CD4-positive, alpha-beta T cell (primary cell): ENCODE measurements at regions not wholly inside any gene's neighbourhood (a gene's known extent, or its start where the extent isn't known, plus 50 kb on each side); places are given as distances from the start of the nearest gene placed in this dataset.

Experiments used
- ATAC-seq: fragments of 200-7000 bp; cut with Tn5 transposase; one replicate; pipeline ENCODE4 v1.10.0; 2022; ENCODE audit warnings: mild to moderate bottlenecking; ENCODE audit not compliant: poor library complexity
- CTCF ChIA-PET: fragments of 350-600 bp; sonication (Branson Sonifier 250); formaldehyde crosslinking; loops from one replicate; lab custom pipeline; 2021; ENCODE audit warnings: antibody characterized with exemption, inconsistent platforms; lab: Charles Lee
- POLR2A ChIA-PET: fragments of 350-600 bp; sonication (Branson Sonifier 250); formaldehyde crosslinking; loops from one replicate; lab custom pipeline; 2021; ENCODE audit warnings: antibody characterized with exemption, inconsistent platforms; lab: Charles Lee
- DNase-seq, 14 experiments: peaks; one replicate each; pipeline ENCODE4 v3.0.0-alpha.2; 2013 to 2020; ENCODE audit warnings: mixed read lengths in 2 of 14
- H3K27ac ChIP-seq, 2 donors: one replicate each; pipeline versions ENCODE4 v1.5.1 to v1.7.0; 2013; ENCODE audit warnings: low read length in 2 of 2, low read depth in 1 of 2, mild to moderate bottlenecking in 1 of 2
- H3K27me3 ChIP-seq, 2 experiments: 1 replicate in 1 of 2; 2 replicates in 1 of 2; pipeline versions ENCODE4 v1.6.1 to v1.7.0; 2013; ENCODE audit warnings: low read length in 2 of 2, control low read depth in 1 of 2, mild to moderate bottlenecking in 1 of 2, moderate library complexity in 1 of 2; ENCODE audit not compliant: insufficient read depth in 2 of 2, control insufficient read depth in 1 of 2
- H3K36me3 ChIP-seq: one replicate; pipeline ENCODE4 v1.6.1; 2013; ENCODE audit warnings: low read length, control low read depth; ENCODE audit not compliant: insufficient read depth
- H3K4me1 ChIP-seq: one replicate; pipeline ENCODE4 v1.6.1; 2013; ENCODE audit warnings: low read length, control low read depth; ENCODE audit not compliant: insufficient read depth
- H3K4me3 ChIP-seq: one replicate; pipeline ENCODE4 v1.5.1; 2013; ENCODE audit warnings: mild to moderate bottlenecking, low read length, moderate library complexity
- H3K9me3 ChIP-seq, 2 experiments: 1 replicate in 1 of 2; 2 replicates in 1 of 2; pipeline versions ENCODE4 v1.6.1 to v1.7.0; 2013; ENCODE audit warnings: low read length in 2 of 2, mild to moderate bottlenecking in 2 of 2, control low read depth in 1 of 2, moderate library complexity in 1 of 2; ENCODE audit not compliant: control insufficient read depth in 1 of 2, insufficient read depth in 1 of 2
- H3K27ac Mint-ChIP-seq: one replicate; pipeline ENCODE4 v1.8.0; 2020; ENCODE audit warnings: mixed read lengths
- H3K27me3 Mint-ChIP-seq: one replicate; pipeline ENCODE4 v1.8.0; 2021; ENCODE audit warnings: mixed read lengths
- H3K36me3 Mint-ChIP-seq: one replicate; pipeline ENCODE4 v1.8.0; 2021; ENCODE audit warnings: low read depth, mixed read lengths
- H3K4me1 Mint-ChIP-seq: one replicate; pipeline ENCODE4 v1.8.0; 2021; ENCODE audit warnings: low read depth, mixed read lengths
- H3K4me3 Mint-ChIP-seq: one replicate; pipeline ENCODE4 v1.8.0; 2020; ENCODE audit warnings: mild to moderate bottlenecking, mixed read lengths
- H3K9me3 Mint-ChIP-seq: one replicate; pipeline ENCODE4 v1.8.0; 2020; ENCODE audit warnings: mixed read lengths
- CTCF ChIP-seq: fragments of 200-600 bp; IDR thresholded peaks from one replicate; pipeline ENCODE4 v1.8.0; 2022; ENCODE audit warnings: antibody characterized with exemption, mild to moderate bottlenecking
- intact Hi-C, 2 experiments: fragments of 100-400 bp; cut with DNase I in 1 of 2; cut with micrococcal nuclease in 1 of 2; formaldehyde crosslinking; loops; one replicate each; pipeline versions ENCODE4 v1.15.1 to v1.9.0; 2023 to 2025; cut with DNase I, micrococcal nuclease

- no peak for ATAC-seq
- Mint-ChIP-seq H3K4me1 (peaks cover 19% of the 10 kb centered on the region), H3K9me3 (no peaks in the 10 kb centered on the region), H3K36me3 (no peaks in the 10 kb centered on the region), H3K27me3 (peaks cover 56% of the 10 kb centered on the region), H3K4me3 (no peak overlapping the region), H3K27ac (no peak overlapping the region)
- TF ChIP-seq CTCF, result no peak
- CTCF ChIA-PET, result no interaction called here
- H3K4me1 ChIP-seq, result peaks cover 5% of the 10 kb centered on the region
- H3K36me3 ChIP-seq, result no peaks in the 10 kb centered on the region
- intact Hi-C loops, result no loop called here
- peaks cover 8 to 12% of the 10 kb centered on the region in 2 experiments for H3K27me3 ChIP-seq
- no peak overlapping the region for H3K4me3 ChIP-seq
- no peak overlapping the region for H3K27ac ChIP-seq
- H3K9me3 ChIP-seq, result no peaks in the 10 kb centered on the region
- POLR2A ChIA-PET, result no interaction called here
- DNase-seq, result no peak
Observed at GRCh38 chr18:76618721-76619120, 123.7 kb upstream of the ZNF516 start.

- no peak overlapping the region for H3K27ac ChIP-seq
- peaks cover 0 to 7% of the 10 kb centered on the region in 2 experiments for H3K9me3 ChIP-seq
- peaks cover 45% of the 10 kb centered on the region for H3K27me3 Mint-ChIP-seq
- POLR2A ChIA-PET, result no interaction called here
- no peak overlapping the region for H3K27ac Mint-ChIP-seq
- peaks cover 13% of the 10 kb centered on the region for H3K4me1 Mint-ChIP-seq
- H3K27me3 ChIP-seq, result peaks cover 8 to 12% of the 10 kb centered on the region in 2 experiments
- H3K9me3 Mint-ChIP-seq, result no peaks in the 10 kb centered on the region
- TF ChIP-seq CTCF, result no peak
- H3K36me3 Mint-ChIP-seq, result no peaks in the 10 kb centered on the region
- DNase-seq (no peak), ATAC-seq (no peak)
- CTCF ChIA-PET, result no interaction called here
- H3K4me3 ChIP-seq, result no peak overlapping the region
- H3K4me1 ChIP-seq, result peaks cover 5% of the 10 kb centered on the region
- no peak overlapping the region for H3K4me3 Mint-ChIP-seq
- intact Hi-C loops, result no loop called here
- H3K36me3 ChIP-seq, result no peaks in the 10 kb centered on the region
Observed at GRCh38 chr18:76616373-76616772, 121.3 kb upstream of the ZNF516 start.

GRCh38 chr18:76615065-76615733 is 120.2 kb upstream of the ZNF516 start:
- intact Hi-C loops, result no loop called here
- H3K4me3 ChIP-seq, result no peak overlapping the region
- no peaks in the 10 kb centered on the region for H3K36me3 Mint-ChIP-seq
- no peak overlapping the region for H3K4me3 Mint-ChIP-seq
- H3K36me3 ChIP-seq, result no peaks in the 10 kb centered on the region
- H3K27me3 ChIP-seq, result peaks cover 5 to 8% of the 10 kb centered on the region in 2 experiments
- ATAC-seq, result no peak
- TF ChIP-seq CTCF, result no peak
- H3K27ac ChIP-seq, result no peak overlapping the region
- no peak for DNase-seq
- H3K27ac Mint-ChIP-seq, result no peak overlapping the region
- H3K9me3 ChIP-seq, result peaks cover 0 to 8% of the 10 kb centered on the region in 2 experiments
- peaks cover 34% of the 10 kb centered on the region for H3K27me3 Mint-ChIP-seq
- H3K4me1 ChIP-seq, result peaks cover 2% of the 10 kb centered on the region
- H3K4me1 Mint-ChIP-seq, result peaks cover 6% of the 10 kb centered on the region
- POLR2A ChIA-PET, result no interaction called here
- CTCF ChIA-PET, result no interaction called here
- H3K9me3 Mint-ChIP-seq, result no peaks in the 10 kb centered on the region
